Loucy (cell line): ENCODE measurements at regions not wholly inside any gene's neighbourhood (a gene's known extent, or its start where the extent isn't known, plus 50 kb on each side); places are given as distances from the start of the nearest gene placed in this dataset.

ENCODE experiments used
- H2AFZ ChIP-seq: fragments of 200-600 bp; sonication (generic); 2 replicates; pipeline ENCODE4 v1.6.0; 2016; ENCODE audit warnings: antibody characterized with exemption, mild to moderate bottlenecking, low read length, moderate library complexity
- H3F3A ChIP-seq: fragments of 200-600 bp; 2 replicates; pipeline ENCODE4 v1.6.0; 2016; ENCODE audit warnings: antibody characterized with exemption, low read depth, mild to moderate bottlenecking
- H3K27me3 ChIP-seq: fragments of 200-600 bp; sonication (generic); 2 replicates; pipeline ENCODE4 v1.6.1; 2014; ENCODE audit warnings: low read length, mild to moderate bottlenecking; ENCODE audit not compliant: insufficient read depth, poor library complexity, severe bottlenecking
- H3K36me3 ChIP-seq: fragments of 200-600 bp; sonication (generic); 2 replicates; pipeline ENCODE4 v1.6.1; 2016; ENCODE audit warnings: low read length; ENCODE audit not compliant: insufficient read depth
- H3K4me1 ChIP-seq: fragments of 200-600 bp; sonication (generic); 2 replicates; pipeline ENCODE4 v1.5.1; 2014; ENCODE audit warnings: low read length, mild to moderate bottlenecking; ENCODE audit not compliant: insufficient read depth, poor library complexity, severe bottlenecking
- H3K4me2 ChIP-seq: fragments of 200-600 bp; sonication (generic); 2 replicates; pipeline ENCODE4 v1.6.0; 2014; ENCODE audit warnings: antibody characterized with exemption, low read length, low read depth, mild to moderate bottlenecking; ENCODE audit not compliant: poor library complexity, severe bottlenecking
- H3K4me3 ChIP-seq: fragments of 200-600 bp; sonication (generic); 2 replicates; pipeline ENCODE4 v1.5.1; 2014; ENCODE audit warnings: low read length, mild to moderate bottlenecking, mixed read lengths; ENCODE audit not compliant: poor library complexity, severe bottlenecking
- H3K79me2 ChIP-seq: fragments of 200-600 bp; sonication (generic); 2 replicates; pipeline ENCODE4 v1.6.1; 2014; ENCODE audit warnings: low read length; ENCODE audit not compliant: insufficient read depth
- H3K9ac ChIP-seq: fragments of 200-600 bp; sonication (generic); 2 replicates; pipeline ENCODE4 v1.6.0; 2014; ENCODE audit warnings: mild to moderate bottlenecking, low read depth, low read length, moderate library complexity; ENCODE audit not compliant: poor library complexity, severe bottlenecking
- H3K9me2 ChIP-seq: fragments of 200-600 bp; sonication (generic); replicated peaks from 2 replicates; pipeline ENCODE4 v1.6.1; 2016; ENCODE audit warnings: low read depth, low read length, mixed read lengths
- H3K9me3 ChIP-seq: fragments of 200-600 bp; sonication (generic); 2 replicates; pipeline ENCODE4 v1.6.1; 2014; ENCODE audit warnings: mild to moderate bottlenecking, antibody characterized with exemption, low read length, low read depth; ENCODE audit not compliant: insufficient read depth
- H4K20me1 ChIP-seq: fragments of 200-600 bp; sonication (generic); 2 replicates; pipeline ENCODE4 v1.6.0; 2014; ENCODE audit warnings: antibody characterized with exemption, low read length, mild to moderate bottlenecking; ENCODE audit not compliant: insufficient read depth, poor library complexity, severe bottlenecking
- CTCF ChIP-seq: fragments of 200-600 bp; sonication (generic); conservative IDR thresholded peaks from 2 replicates; pipeline ENCODE4 v1.5.1; 2014; ENCODE audit warnings: mild to moderate bottlenecking, antibody characterized with exemption, low read length
- EZH2phosphoT487 ChIP-seq: fragments of 200-600 bp; IDR thresholded peaks from 2 replicates; pipeline ENCODE4 v1.6.1; 2018; ENCODE audit warnings: antibody characterized with exemption, mild to moderate bottlenecking, moderate library complexity, borderline replicate concordance

GRCh38 chr3:110612045-110612444 is 459.6 kb upstream of the NECTIN3 start:
- no peak for TF ChIP-seq EZH2phosphoT487
- TF ChIP-seq CTCF: no peak
- no peaks in the 10 kb centered on the region for H3K36me3 ChIP-seq
- no peaks in the 10 kb centered on the region for H4K20me1 ChIP-seq
- H3K4me3 ChIP-seq: no peak overlapping the region
- no peak overlapping the region for H3K4me2 ChIP-seq
- H3K9me2 ChIP-seq: no peaks in the 10 kb centered on the region
- no peak overlapping the region for H2AFZ ChIP-seq
- no peak overlapping the region for H3K9ac ChIP-seq
- no peaks in the 10 kb centered on the region for H3K27me3 ChIP-seq
- no peaks in the 10 kb centered on the region for H3F3A ChIP-seq
- no peaks in the 10 kb centered on the region for H3K9me3 ChIP-seq
- H3K4me1 ChIP-seq: no peaks in the 10 kb centered on the region
- no peaks in the 10 kb centered on the region for H3K79me2 ChIP-seq

GRCh38 chr3:110614186-110614585 is 457.4 kb upstream of the NECTIN3 start:
- Histone ChIP-seq H3K4me2 (no peak overlapping the region), H3K4me3 (no peak overlapping the region), H3K27me3 (no peaks in the 10 kb centered on the region), H2AFZ (no peak overlapping the region), H3K9me2 (no peaks in the 10 kb centered on the region), H3K79me2 (no peaks in the 10 kb centered on the region), H3K36me3 (no peaks in the 10 kb centered on the region), H3K4me1 (no peaks in the 10 kb centered on the region), H3F3A (no peaks in the 10 kb centered on the region), H4K20me1 (no peaks in the 10 kb centered on the region), H3K9me3 (no peaks in the 10 kb centered on the region), H3K9ac (no peak overlapping the region)
- no peak for TF ChIP-seq EZH2phosphoT487
- no peak for TF ChIP-seq CTCF

GRCh38 chr3:110615454-110615853 is 456.2 kb upstream of the NECTIN3 start:
- H3K36me3 ChIP-seq: no peaks in the 10 kb centered on the region
- H3K4me3 ChIP-seq: no peak overlapping the region
- no peaks in the 10 kb centered on the region for H3K4me1 ChIP-seq
- TF ChIP-seq CTCF: no peak
- no peak for TF ChIP-seq EZH2phosphoT487
- no peak overlapping the region for H3K9ac ChIP-seq
- H3K9me2 ChIP-seq: no peaks in the 10 kb centered on the region
- no peak overlapping the region for H2AFZ ChIP-seq
- no peaks in the 10 kb centered on the region for H3K79me2 ChIP-seq
- H3F3A ChIP-seq: no peaks in the 10 kb centered on the region
- no peaks in the 10 kb centered on the region for H3K27me3 ChIP-seq
- no peak overlapping the region for H3K4me2 ChIP-seq
- H4K20me1 ChIP-seq: no peaks in the 10 kb centered on the region
- no peaks in the 10 kb centered on the region for H3K9me3 ChIP-seq
